A549 (cell line): ENCODE measurements at regions not wholly inside any gene's neighbourhood (a gene's known extent, or its start where the extent isn't known, plus 50 kb on each side); places are given as distances from the start of the nearest gene placed in this dataset.
"Not testable (repeated sequence)": the region's sequence is repeated elsewhere in the genome, so short reads cannot be mapped to it uniquely, and the experiment has no call there.

ENCODE experiments used
- ATAC-seq, 2 experiments: fragments of 200-7000 bp in 1 of 2; fragments of >200 bp in 1 of 2; cut with Nextera tagmentation in 1 of 2; cut with Tn5 transposase in 1 of 2; 3 replicates each; pipeline versions ENCODE4 v1.8.0 to v1.9.1; 2018 to 2020; ENCODE audit warnings: mild to moderate bottlenecking in 1 of 2, moderate library complexity in 1 of 2
- CTCF ChIA-PET: fragments of 300-600 bp; sonication (Branson Sonifier 250); formaldehyde crosslinking; extraction: SDS; loops from one replicate; lab custom pipeline; 2021; ENCODE audit warnings: antibody characterized with exemption, inconsistent platforms; lab: Yijun Ruan, JAX
- POLR2A ChIA-PET: fragments of 350-600 bp; formaldehyde crosslinking; extraction: SDS; loops from one replicate; lab custom pipeline; 2021; ENCODE audit warnings: antibody characterized with exemption, inconsistent platforms; lab: Yijun Ruan, JAX
- DNase-seq, 2 experiments: peaks; one replicate each; pipeline versions ENCODE4 v3.0.0 to v3.0.0-alpha.2; 2011 to 2016; ENCODE audit warnings: low read depth in 1 of 2, low spot score in 1 of 2
- FAIRE-seq: peaks from 2 replicates; lab custom pipeline; 2011; peaks lifted over from hg19 to GRCh38; lab: Jason Lieb, UNC
- H3K27ac ChIP-seq, 2 experiments: fragments of >200 bp; sonication (Bioruptor Twin); formaldehyde crosslinking; 3 replicates each; pipeline ENCODE4 v1.5.1; 2016 to 2017
- H3K4me1 ChIP-seq: fragments of >200 bp; sonication (Bioruptor Twin); formaldehyde crosslinking; 3 replicates; pipeline ENCODE4 v1.6.1; 2016
- H3K4me2 ChIP-seq: fragments of >200 bp; sonication (Bioruptor Twin); formaldehyde crosslinking; 3 replicates; pipeline ENCODE4 v1.6.1; 2016
- H3K4me3 ChIP-seq: fragments of >200 bp; sonication (Bioruptor Twin); formaldehyde crosslinking; 3 replicates; pipeline ENCODE4 v1.5.1; 2016
- H3K9me3 ChIP-seq: fragments of >200 bp; sonication (Bioruptor Twin); formaldehyde crosslinking; 3 replicates; pipeline ENCODE4 v1.6.1; 2016
- CEBPB ChIP-seq, 2 experiments: fragments of >200 bp in 1 of 2; sonication (Bioruptor Twin) in 1 of 2; formaldehyde crosslinking in 1 of 2; IDR thresholded peaks; 2 replicates each; pipeline ENCODE4 v1.6.1; 2012 to 2016
- FOXS1 ChIP-seq: fragments of 250-450 bp; sonication (Bioruptor Pico); IDR thresholded peaks from 2 replicates; pipeline ENCODE4 v1.5.0; 2020; ENCODE audit warnings: mild to moderate bottlenecking, moderate library complexity
- HOXA7 ChIP-seq: fragments of 250-450 bp; sonication (Bioruptor Pico); IDR thresholded peaks from 2 replicates; pipeline ENCODE4 v1.5.0; 2020; ENCODE audit warnings: mild to moderate bottlenecking, moderate library complexity
- HOXB13 ChIP-seq: fragments of 250-450 bp; sonication (Bioruptor Pico); IDR thresholded peaks from 2 replicates; pipeline ENCODE4 v1.5.0; 2020; ENCODE audit warnings: low read depth, mild to moderate bottlenecking, moderate library complexity
- HOXB5 ChIP-seq: fragments of 250-450 bp; sonication (Bioruptor Pico); IDR thresholded peaks from 2 replicates; pipeline ENCODE4 v1.5.0; 2020; ENCODE audit warnings: mild to moderate bottlenecking, moderate library complexity
- JUN ChIP-seq, 2 experiments: fragments of >200 bp; sonication (Bioruptor Twin); formaldehyde crosslinking; IDR thresholded peaks; 2 replicates in 1 of 2; 3 replicates in 1 of 2; pipeline ENCODE4 v1.6.1; 2016 to 2017
- KDM5A ChIP-seq: fragments of 200-600 bp; sonication (generic); IDR thresholded peaks from 2 replicates; pipeline ENCODE4 v1.6.1; 2016; ENCODE audit warnings: antibody characterized with exemption, mild to moderate bottlenecking
- MYC ChIP-seq: IDR thresholded peaks from 2 replicates; pipeline ENCODE4 v1.6.1; 2012; ENCODE audit warnings: mild to moderate bottlenecking, inconsistent platforms, low read length, improper control_type of control experiment, borderline replicate concordance
- NFE2L2 ChIP-seq: fragments of 150-350 bp; conservative IDR thresholded peaks from 2 replicates; pipeline ENCODE4 v1.6.1; 2014; ENCODE audit warnings: low read length
- NPAS2 ChIP-seq: fragments of 250-450 bp; sonication (Bioruptor Pico); IDR thresholded peaks from 2 replicates; pipeline ENCODE4 v1.8.0; 2022; ENCODE audit warnings: mild to moderate bottlenecking, moderate library complexity, borderline replicate concordance
- NR3C1 ChIP-seq: fragments of >200 bp; sonication (Bioruptor Twin); formaldehyde crosslinking; IDR thresholded peaks from 3 replicates; pipeline ENCODE4 v1.6.1; 2017
- PHF8 ChIP-seq: fragments of 200-600 bp; sonication (generic); IDR thresholded peaks from 2 replicates; pipeline ENCODE4 v1.6.1; 2016; ENCODE audit warnings: low read depth, mild to moderate bottlenecking, antibody characterized with exemption, moderate library complexity, borderline replicate concordance
- POLR2AphosphoS2 ChIP-seq: conservative IDR thresholded peaks from 2 replicates; pipeline ENCODE4 v1.6.1; 2012; ENCODE audit warnings: low read length, improper control_type of control experiment, inconsistent platforms
- RFX5 ChIP-seq: fragments of 450-650 bp; IDR thresholded peaks from 2 replicates; pipeline ENCODE4 v1.7.1; 2014; ENCODE audit warnings: antibody characterized with exemption, mild to moderate bottlenecking, moderate library complexity
- RNF2 ChIP-seq: fragments of 200-600 bp; sonication (generic); IDR thresholded peaks from 2 replicates; pipeline ENCODE4 v1.6.1; 2016; ENCODE audit warnings: low read depth, mild to moderate bottlenecking, antibody characterized with exemption, moderate library complexity, borderline replicate concordance
- TP53 ChIP-seq: fragments of 250-450 bp; sonication (Bioruptor Pico); IDR thresholded peaks from 2 replicates; pipeline ENCODE4 v1.5.0; 2021; ENCODE audit warnings: mild to moderate bottlenecking, moderate library complexity
- WGBS: methylation state at CpG from one replicate; pipeline ENCODE4 v1.1.6; 2017; ENCODE audit errors: missing lambda C conversion rate; 5-methylcytosine and 5-hydroxymethylcytosine counted together
- TF ChIP-seq, protein P1 (sequence below): fragments of >200 bp; sonication (Bioruptor Twin); formaldehyde crosslinking; IDR thresholded peaks from 3 replicates; pipeline ENCODE4 v1.5.1; 2016
- TF ChIP-seq, protein P2 (sequence below): fragments of 450-650 bp; IDR thresholded peaks from 2 replicates; pipeline ENCODE4 v1.6.1; 2014; ENCODE audit warnings: antibody characterized with exemption
- TF ChIP-seq, protein P3 (sequence below): fragments of 200-600 bp; sonication (generic); IDR thresholded peaks from 2 replicates; pipeline ENCODE4 v1.6.1; 2016; ENCODE audit warnings: antibody characterized with exemption, mild to moderate bottlenecking, moderate library complexity

DNA sequence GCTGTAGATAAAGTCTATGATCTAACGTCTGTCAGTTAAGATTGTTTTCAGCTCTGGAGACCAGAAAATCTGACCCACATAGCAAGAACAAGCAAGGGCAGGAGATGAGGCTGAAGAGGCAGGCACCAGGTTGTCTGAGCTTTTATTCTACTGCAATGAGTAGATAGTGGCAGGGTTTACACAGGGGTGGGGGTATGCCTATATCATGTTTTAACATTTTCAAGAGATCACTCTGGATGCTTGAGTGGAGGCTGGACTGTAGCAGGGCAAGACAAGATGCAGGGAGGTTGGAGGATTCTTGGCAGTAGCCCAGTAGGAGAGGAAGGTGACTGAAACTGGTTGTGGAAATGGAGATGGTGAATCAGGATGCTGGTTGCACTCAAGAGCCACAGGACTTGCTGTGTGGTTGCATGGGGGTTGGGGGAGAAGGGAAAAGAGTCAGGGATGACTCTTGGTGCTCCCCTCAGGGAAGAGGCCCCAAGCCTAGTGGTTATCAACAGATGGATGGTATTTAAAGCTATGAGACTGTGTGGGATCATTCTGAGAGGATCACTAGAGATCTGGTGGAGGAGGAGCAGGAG, 143.1 kb upstream of the KCNJ18 start:
- TF ChIP-seq KDM5A (no peak), NR3C1 (no peak), CEBPB (IDR thresholded peaks at IDR 0.05) (no peak), TP53 (CRISPR knock-in tag) (no peak), JUN (IDR thresholded peaks at IDR 0.05) (no peak), NPAS2 (CRISPR knock-in tag) (no peak), RFX5 (no peak), RNF2 (no peak), HOXA7 (no peak), MYC (no peak), HOXB13 (CRISPR knock-in tag) (no peak), NFE2L2 (no peak), HOXB5 (no peak), POLR2AphosphoS2 (no peak), PHF8 (no peak), FOXS1 (CRISPR knock-in tag) (no peak)
- TF ChIP-seq, protein P1, sequence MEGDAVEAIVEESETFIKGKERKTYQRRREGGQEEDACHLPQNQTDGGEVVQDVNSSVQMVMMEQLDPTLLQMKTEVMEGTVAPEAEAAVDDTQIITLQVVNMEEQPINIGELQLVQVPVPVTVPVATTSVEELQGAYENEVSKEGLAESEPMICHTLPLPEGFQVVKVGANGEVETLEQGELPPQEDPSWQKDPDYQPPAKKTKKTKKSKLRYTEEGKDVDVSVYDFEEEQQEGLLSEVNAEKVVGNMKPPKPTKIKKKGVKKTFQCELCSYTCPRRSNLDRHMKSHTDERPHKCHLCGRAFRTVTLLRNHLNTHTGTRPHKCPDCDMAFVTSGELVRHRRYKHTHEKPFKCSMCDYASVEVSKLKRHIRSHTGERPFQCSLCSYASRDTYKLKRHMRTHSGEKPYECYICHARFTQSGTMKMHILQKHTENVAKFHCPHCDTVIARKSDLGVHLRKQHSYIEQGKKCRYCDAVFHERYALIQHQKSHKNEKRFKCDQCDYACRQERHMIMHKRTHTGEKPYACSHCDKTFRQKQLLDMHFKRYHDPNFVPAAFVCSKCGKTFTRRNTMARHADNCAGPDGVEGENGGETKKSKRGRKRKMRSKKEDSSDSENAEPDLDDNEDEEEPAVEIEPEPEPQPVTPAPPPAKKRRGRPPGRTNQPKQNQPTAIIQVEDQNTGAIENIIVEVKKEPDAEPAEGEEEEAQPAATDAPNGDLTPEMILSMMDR = no peak
- TF ChIP-seq, protein P2, sequence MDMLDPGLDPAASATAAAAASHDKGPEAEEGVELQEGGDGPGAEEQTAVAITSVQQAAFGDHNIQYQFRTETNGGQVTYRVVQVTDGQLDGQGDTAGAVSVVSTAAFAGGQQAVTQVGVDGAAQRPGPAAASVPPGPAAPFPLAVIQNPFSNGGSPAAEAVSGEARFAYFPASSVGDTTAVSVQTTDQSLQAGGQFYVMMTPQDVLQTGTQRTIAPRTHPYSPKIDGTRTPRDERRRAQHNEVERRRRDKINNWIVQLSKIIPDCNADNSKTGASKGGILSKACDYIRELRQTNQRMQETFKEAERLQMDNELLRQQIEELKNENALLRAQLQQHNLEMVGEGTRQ = no peak
- TF ChIP-seq, protein P3, sequence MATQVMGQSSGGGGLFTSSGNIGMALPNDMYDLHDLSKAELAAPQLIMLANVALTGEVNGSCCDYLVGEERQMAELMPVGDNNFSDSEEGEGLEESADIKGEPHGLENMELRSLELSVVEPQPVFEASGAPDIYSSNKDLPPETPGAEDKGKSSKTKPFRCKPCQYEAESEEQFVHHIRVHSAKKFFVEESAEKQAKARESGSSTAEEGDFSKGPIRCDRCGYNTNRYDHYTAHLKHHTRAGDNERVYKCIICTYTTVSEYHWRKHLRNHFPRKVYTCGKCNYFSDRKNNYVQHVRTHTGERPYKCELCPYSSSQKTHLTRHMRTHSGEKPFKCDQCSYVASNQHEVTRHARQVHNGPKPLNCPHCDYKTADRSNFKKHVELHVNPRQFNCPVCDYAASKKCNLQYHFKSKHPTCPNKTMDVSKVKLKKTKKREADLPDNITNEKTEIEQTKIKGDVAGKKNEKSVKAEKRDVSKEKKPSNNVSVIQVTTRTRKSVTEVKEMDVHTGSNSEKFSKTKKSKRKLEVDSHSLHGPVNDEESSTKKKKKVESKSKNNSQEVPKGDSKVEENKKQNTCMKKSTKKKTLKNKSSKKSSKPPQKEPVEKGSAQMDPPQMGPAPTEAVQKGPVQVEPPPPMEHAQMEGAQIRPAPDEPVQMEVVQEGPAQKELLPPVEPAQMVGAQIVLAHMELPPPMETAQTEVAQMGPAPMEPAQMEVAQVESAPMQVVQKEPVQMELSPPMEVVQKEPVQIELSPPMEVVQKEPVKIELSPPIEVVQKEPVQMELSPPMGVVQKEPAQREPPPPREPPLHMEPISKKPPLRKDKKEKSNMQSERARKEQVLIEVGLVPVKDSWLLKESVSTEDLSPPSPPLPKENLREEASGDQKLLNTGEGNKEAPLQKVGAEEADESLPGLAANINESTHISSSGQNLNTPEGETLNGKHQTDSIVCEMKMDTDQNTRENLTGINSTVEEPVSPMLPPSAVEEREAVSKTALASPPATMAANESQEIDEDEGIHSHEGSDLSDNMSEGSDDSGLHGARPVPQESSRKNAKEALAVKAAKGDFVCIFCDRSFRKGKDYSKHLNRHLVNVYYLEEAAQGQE = no peak
- H3K4me1 ChIP-seq = peaks cover 21% of the 10 kb centered on the region; the same call in 2 of the 3 replicates
- WGBS = 82% methylated on average over 1 of the region's 1 CpG
- no peak overlapping the region for H3K27ac ChIP-seq
- H3K4me2 ChIP-seq = peak overlapping the region; percentile 86; the same call in 2 of the 3 replicates
- ChIA-PET POLR2A (no interaction called here), CTCF (interaction anchor here (0.8 to 10.5 kb wide), 5 partner anchors 15 to 420 kb away, joined by 3 to 56 read pairs (median 4); no protein-coding TSS in a partner anchor)
- H3K4me3 ChIP-seq = no peak overlapping the region
- DNase-seq (no peak), ATAC-seq (no peak), FAIRE-seq (no peak)
- H3K9me3 ChIP-seq = peaks cover 6% of the 10 kb centered on the region; the same call in 1 of the 3 replicates

DNA sequence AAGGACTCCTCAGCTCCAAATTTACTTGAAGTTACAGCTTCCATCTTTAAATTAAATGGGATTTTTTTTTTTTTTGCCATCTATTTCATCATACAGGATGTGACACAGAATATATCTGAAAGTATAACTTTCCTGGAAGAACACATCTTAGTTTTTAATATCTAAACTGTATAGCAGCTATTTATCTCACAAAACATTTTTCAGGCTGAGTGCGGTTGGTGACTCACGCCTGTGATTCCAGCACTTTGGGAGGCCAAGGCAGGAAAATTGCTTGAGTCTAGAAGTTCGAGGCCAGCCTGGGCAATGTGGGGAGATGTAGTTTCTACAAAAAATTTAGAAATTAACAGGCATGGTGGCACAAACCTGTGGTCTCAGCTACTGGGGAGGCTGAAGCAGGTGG, 142.3 kb upstream of the KCNJ18 start:
- Histone ChIP-seq H3K4me1 (peaks cover 21% of the 10 kb centered on the region; the same call in 2 of the 3 replicates), H3K4me3 (peak overlapping the region; percentile 74; the same call in 2 of the 3 replicates), H3K4me2 (peak overlapping the region; percentile 86)
- peak; percentile 32 for FAIRE-seq
- H3K9me3 ChIP-seq, POLR2A ChIA-PET, DNase-seq, H3K27ac ChIP-seq, ATAC-seq: not testable (repeated sequence)
- CTCF ChIA-PET = interaction anchor here (0.7 to 10.5 kb wide), 5 partner anchors 27 to 421 kb away, joined by 3 to 56 read pairs (median 3); no protein-coding TSS in a partner anchor
- 90% methylated on average over 3 of the region's 3 CpGs for WGBS
